ENCODE measurements at regions not wholly inside any gene's neighbourhood (a gene's known extent, or its start where the extent isn't known, plus 50 kb on each side); places are given as distances from the start of the nearest gene placed in this dataset.
"Not testable (repeated sequence)": the region's sequence is repeated elsewhere in the genome, so short reads cannot be mapped to it uniquely, and the experiment has no call there.

DNA sequence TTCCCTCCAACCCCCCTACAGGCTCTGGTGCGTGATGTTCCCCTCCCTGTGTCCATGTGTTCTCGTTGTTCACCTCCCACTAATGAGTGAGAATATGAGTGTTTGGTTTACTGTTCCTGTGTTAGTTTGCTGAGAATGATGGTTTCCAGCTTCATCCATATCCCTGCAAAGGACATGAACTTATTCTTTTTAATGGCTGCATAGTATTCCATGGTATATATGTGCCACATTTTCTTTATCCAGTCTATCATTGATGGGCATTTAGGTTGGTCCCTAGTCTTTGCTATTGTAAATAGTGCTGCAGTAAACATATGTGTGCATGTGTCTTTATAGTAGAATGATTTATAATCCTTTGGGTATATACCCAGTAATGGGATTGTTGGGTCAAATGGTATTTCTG, 175.5 kb upstream of the DTNA start:
- not testable (repeated sequence) for DNase-seq

- DNase-seq, result no peak
These were observed 169.2 kb upstream of the DTNA start for GRCh38 chr18:34540897-34541296.

GRCh38 chr18:34542625-34543024, 167.5 kb upstream of the DTNA start:
- no peak for DNase-seq

DNA sequence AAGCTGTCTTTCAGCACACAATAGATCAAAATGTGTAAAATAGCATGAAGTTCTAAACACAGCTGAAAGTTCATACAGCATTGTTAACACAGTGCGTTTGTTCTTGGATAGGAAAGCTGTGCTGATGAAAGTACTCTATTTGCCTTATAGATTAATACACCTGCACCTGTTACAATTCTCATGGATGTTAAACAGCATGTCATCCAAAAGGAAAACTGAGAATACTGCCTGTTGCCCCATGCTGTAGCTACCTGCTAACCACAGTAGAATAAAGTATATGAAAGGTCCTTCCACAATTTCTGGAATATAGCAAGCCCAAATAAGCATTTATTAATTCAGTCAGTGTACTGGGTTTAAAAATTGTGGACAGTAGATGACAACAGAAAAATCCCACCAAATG, 166.7 kb upstream of the DTNA start:
- DNase-seq, result no peak

- DNase-seq, result no peak
These were observed 166.2 kb upstream of the DTNA start for GRCh38 chr18:34543945-34544344.

DNA sequence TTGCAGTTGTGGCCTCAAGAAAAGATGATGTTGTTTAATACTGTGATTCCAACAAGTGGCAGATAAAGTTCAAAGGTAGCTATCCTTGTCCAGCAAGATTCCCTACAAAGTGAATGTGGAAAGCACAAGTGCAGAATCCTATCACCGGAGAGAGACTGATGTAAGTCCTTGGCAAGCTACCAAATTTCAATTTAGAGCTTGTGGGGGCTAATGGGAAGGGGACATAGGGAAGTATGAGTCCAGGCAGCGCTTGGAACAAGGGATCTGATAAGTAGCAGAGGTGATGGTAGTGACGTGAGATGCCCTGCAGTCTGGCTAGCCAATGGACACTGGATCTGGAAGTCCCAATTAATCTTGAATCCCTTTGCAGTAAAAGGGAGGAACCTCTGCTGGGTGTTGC, 165.2 kb upstream of the DTNA start:
- no peak for DNase-seq

DNA sequence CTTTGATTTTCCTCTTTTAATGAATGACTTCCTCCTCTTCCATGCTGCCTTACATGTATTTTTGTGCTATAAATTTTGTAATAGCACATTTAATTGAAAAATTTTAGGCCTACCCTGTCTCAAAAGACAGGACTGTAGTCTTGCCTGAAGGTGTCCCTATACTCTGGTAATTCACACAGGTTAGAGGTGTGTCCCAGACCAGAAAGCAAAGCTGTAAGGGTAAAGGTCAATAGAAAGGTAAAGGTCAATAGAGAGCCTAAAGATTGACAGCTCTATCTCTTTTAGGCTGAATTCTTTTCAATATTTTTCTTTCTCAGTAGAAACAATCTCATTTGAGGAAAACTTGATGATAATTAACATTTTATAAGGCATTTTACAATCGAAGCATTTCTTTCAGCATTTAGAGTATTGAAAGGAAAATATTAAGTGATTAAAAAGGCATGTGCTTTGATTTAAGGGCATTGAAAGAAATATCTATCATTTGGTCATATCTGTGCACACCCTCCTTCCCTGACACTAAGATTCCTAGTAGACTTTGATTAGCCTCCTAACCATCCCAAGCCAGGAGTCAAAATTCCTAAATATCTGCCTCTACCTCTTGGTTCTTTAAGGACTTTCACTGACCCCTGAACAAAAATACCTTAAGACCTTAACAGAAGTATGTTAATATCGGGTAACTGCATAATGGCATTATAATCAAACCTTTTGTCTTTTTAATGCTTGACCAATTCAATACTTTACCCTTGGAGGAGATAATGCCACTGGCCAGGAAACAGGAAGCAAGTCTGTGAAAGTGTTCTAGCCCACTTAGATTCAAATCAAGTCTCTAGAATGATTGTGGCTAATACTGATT, 161.8 kb upstream of the DTNA start:
- no peak for DNase-seq

DNA sequence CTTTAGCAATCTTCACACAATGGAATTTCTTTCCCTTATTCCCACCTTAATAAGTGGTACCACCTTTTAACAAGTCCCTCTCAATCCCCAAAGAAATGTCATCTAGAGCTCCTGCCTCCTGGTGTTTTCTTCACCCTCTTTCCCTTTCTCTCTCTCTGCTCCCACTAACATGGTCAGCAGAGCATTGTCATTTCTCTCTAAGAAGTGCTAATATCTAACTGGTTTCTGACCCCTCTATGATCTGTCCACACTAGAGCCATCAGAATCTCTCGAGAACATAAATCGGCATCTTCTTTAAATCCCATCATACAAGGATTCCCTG, 161.2 kb upstream of the DTNA start:
- no peak for DNase-seq

- DNase-seq, result no peak
These were observed 160.7 kb upstream of the DTNA start for GRCh38 chr18:34549367-34549766.

- DNase-seq, result no peak
These were observed 159.9 kb upstream of the DTNA start for GRCh38 chr18:34550156-34550555.

- DNase-seq, result no peak
These were observed 159.2 kb upstream of the DTNA start for GRCh38 chr18:34550902-34551301.

DNA sequence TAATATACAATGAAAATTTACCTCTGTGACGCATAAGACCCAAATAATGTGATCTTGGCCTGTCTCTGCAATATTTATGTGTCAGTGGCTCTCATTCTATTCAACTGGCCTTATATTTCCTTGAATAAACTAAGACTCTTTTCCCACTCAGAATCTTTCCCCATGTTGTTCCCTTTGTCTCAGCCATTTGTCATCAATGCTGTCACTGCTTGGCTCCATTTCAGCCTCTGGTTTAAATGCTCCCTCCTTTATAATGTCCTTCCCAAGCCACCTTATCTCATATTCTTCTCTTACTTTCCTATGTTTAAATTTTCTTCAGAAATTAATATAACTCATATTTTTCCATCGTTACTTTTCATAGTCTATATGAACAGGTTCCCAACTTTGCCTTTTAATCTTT, 158.3 kb upstream of the DTNA start:
- DNase-seq, result no peak

GRCh38 chr18:34562252-34562870, 147.7 kb upstream of the DTNA start:
- DNase-seq, result no peak

- DNase-seq, result no peak
These were observed 142.2 kb upstream of the DTNA start for GRCh38 chr18:34567857-34568256.

DNA sequence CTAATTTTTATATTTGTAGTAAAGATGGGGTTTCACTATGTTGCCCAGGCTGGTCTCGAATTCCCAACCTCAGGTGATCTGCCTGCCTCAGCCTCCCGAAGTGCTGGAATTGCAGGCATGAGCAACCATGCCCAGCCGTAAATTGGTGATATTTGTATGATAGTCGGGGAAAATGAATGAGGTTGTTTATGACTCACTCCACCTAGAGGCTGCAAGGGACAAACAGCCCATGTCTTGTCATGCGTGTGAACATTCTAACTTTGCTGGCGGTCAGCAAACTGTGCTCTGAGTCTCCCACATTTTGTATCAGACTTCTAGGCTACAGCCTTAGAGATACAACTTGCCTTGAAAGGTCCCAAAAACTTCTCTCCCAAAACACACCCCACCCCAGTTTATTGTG, 133.5 kb upstream of the DTNA start:
- no peak for DNase-seq

GRCh38 chr18:34583895-34584294, 126.2 kb upstream of the DTNA start:
- DNase-seq, result no peak

DNA sequence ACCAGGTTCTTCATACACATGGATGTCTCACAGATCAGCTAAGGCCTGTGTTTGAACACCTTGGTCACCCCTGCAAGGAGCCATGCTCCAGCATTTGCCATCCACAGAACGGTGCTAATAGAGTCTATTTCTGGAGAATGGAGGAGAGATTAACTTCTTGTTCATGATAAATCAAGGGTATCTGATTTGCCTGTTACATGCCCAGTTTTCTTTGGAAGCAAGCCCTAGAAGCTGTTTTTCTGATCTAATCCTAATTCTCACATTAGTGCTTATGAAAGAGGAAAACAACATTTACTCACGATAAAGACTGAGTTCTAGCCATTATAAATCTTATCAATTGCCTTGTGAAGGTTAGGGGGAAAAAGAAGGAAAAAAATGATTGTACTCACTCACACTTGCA, 119.6 kb upstream of the DTNA start:
- DNase-seq, result no peak

GRCh38 chr18:34591920-34592444, 118.1 kb upstream of the DTNA start:
- no peak for DNase-seq

DNA sequence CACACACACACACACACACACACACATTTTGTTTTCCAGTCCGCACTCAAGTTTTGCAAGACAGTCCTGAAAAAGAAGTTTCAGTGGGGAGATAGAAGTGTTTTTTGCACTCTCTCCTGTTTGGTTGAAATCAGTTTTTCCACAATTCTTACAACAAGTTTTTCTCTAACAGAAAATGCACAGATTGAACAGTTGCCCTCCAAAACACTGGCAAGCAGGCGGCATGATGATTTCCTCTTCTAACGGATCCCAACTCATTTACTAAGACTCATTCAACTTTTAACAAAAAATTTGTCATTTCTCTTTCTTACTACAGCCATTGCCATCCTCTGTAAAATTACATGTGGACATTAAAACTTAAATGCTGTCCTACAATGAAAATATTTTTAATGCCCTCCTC, 117.6 kb upstream of the DTNA start:
- no peak for DNase-seq

- DNase-seq, result no peak
These were observed 117.1 kb upstream of the DTNA start for GRCh38 chr18:34592961-34593382.

DNA sequence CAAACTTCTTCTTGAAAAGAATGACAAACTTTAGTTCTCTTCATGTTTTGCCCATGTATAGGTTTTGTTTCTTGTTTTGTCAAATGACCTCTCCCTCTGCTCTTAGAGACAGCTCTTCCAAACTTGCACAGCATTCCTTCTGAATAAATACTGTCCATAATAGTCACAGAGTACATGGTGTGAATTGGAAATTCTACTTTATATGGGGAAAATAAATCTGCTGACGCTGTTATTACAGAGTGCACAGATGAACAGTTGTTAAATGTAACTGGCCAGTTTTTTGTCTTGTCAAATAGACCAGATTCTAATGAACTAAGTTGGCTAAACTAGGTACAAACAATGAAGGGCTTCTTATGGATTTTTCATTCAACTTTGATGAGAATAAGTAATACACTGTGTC, 115.8 kb upstream of the DTNA start:
- DNase-seq, result no peak

- DNase-seq, result no peak
These were observed 114.4 kb upstream of the DTNA start for GRCh38 chr18:34595690-34596089.

- DNase-seq, result no peak
These were observed 111.9 kb upstream of the DTNA start for GRCh38 chr18:34598120-34598635.

DNA sequence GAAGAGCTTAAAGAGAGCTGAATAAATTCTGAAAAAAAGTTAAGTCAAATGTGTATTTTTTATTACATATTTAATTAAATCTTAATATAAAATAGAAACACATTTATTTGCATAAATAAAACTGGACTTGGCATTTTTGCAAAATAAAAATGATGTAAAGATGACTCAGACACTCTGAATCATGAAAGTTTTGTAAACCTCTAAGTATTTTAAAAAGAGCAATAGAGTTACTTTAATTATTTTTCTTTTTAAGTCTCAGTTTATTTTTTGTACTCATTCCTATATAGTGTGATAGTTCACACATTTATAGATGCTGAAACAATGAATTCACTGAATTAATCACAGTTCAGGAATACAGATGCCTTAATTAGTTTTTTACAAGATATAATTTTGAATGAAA, 109.9 kb upstream of the DTNA start:
- DNase-seq, result no peak

All from activated T-cell treated with anti-CD3 and anti-CD28 coated beads, Interleukin-2, amount 50 U/mL, for 48 hours (primary cell).